PC-3 (cell line): ENCODE measurements at regions not wholly inside any gene's neighbourhood (a gene's known extent, or its start where the extent isn't known, plus 50 kb on each side); places are given as distances from the start of the nearest gene placed in this dataset.

Source experiments
- EZH2phosphoT487 ChIP-seq: fragments of 300-600 bp; sonication (generic); IDR thresholded peaks from 2 replicates; pipeline ENCODE4 v1.6.1; 2018; ENCODE audit warnings: mild to moderate bottlenecking, antibody characterized with exemption, low read length, borderline replicate concordance
- TF ChIP-seq, protein P1 (sequence below): fragments of 300-600 bp; sonication (generic); conservative IDR thresholded peaks from 2 replicates; pipeline ENCODE4 v1.5.1; 2017; ENCODE audit warnings: antibody characterized with exemption, low read depth, mild to moderate bottlenecking, low read length

DNA sequence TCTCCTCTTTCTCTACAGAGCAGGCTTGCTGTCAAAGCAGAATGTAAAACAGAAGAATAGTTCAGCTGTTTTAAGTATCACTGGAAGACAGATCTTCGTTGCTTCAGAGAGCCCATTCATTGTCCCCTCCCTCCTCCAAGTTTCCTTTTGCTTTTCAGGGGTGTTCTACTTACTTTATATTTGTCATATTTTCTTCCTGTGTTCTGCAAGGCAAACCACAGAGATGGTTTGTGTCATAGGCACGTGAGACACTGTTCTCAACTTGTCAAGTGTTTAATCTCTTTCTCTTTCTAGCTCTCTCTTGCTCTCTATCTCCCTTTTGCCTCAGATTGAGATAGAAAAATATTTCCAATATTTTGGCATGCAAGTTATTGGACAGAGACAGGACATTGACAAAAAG, 228.9 kb upstream of the DEFB112 start:
- TF ChIP-seq, protein P1, sequence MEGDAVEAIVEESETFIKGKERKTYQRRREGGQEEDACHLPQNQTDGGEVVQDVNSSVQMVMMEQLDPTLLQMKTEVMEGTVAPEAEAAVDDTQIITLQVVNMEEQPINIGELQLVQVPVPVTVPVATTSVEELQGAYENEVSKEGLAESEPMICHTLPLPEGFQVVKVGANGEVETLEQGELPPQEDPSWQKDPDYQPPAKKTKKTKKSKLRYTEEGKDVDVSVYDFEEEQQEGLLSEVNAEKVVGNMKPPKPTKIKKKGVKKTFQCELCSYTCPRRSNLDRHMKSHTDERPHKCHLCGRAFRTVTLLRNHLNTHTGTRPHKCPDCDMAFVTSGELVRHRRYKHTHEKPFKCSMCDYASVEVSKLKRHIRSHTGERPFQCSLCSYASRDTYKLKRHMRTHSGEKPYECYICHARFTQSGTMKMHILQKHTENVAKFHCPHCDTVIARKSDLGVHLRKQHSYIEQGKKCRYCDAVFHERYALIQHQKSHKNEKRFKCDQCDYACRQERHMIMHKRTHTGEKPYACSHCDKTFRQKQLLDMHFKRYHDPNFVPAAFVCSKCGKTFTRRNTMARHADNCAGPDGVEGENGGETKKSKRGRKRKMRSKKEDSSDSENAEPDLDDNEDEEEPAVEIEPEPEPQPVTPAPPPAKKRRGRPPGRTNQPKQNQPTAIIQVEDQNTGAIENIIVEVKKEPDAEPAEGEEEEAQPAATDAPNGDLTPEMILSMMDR = no peak
- TF ChIP-seq EZH2phosphoT487 = no peak
